ENCODE measurements at regions not wholly inside any gene's neighbourhood (a gene's known extent, or its start where the extent isn't known, plus 50 kb on each side); places are given as distances from the start of the nearest gene placed in this dataset.

GRCh38 chr6:130748041-130748440 is 79.2 kb upstream of the SMLR1 start:
- ChIA-PET POLR2A (no interaction called here), CTCF (no interaction called here)
- ATAC-seq (no peak), DNase-seq (no peak)
- Mint-ChIP-seq H3K36me3 (ENCODE audit: low read depth) (no peaks in the 10 kb centered on the region), H3K9me3 (ENCODE audit: low read depth) (peaks cover 4% of the 10 kb centered on the region), H3K4me3 (no peak overlapping the region), H3K27ac (no peak overlapping the region), H3K4me1 (no peaks in the 10 kb centered on the region), H3K27me3 (no peaks in the 10 kb centered on the region)
- intact Hi-C loops (cut with DNase I, micrococcal nuclease), result no loop called here

DNA sequence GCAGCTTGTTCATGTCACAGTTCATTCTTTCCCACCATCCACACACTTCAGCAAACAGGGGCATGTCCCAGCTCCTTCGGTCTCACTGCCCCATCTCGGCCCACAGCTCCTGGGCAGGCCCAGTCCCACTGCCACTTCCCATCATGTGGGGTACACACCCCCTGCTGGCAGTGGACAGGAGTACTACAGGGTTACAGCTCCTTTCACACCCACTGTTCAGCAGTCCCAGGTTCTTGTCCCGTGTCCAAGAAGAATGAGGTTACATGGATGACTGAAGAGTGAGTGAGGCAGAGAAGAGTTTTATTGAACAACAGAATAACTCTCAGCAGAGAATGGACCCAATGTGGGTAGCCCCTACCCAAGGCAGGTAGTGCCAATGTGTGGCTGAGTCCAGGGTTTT is 77.8 kb upstream of the SMLR1 start:
- H3K9me3 Mint-ChIP-seq (ENCODE audit: low read depth), result peaks cover 4% of the 10 kb centered on the region
- ATAC-seq, result no peak
- H3K4me3 Mint-ChIP-seq, result no peak overlapping the region
- ChIA-PET POLR2A (no interaction called here), CTCF (interaction anchor here (0.8 to 1.0 kb wide), 3 partner anchors 17 to 455 kb away, joined by 3 read pairs; no protein-coding TSS in a partner anchor)
- H3K4me1 Mint-ChIP-seq, result no peaks in the 10 kb centered on the region
- H3K27me3 Mint-ChIP-seq, result no peaks in the 10 kb centered on the region
- no peaks in the 10 kb centered on the region for H3K36me3 Mint-ChIP-seq (ENCODE audit: low read depth)
- no peak overlapping the region for H3K27ac Mint-ChIP-seq
- intact Hi-C loops (cut with DNase I, micrococcal nuclease), result no loop called here
- DNase-seq, result peak; percentile 8

- ATAC-seq (no peak), DNase-seq (no peak)
- Mint-ChIP-seq H3K4me3 (no peak overlapping the region), H3K4me1 (no peaks in the 10 kb centered on the region), H3K27ac (no peak overlapping the region), H3K9me3 (ENCODE audit: low read depth) (peaks cover 4% of the 10 kb centered on the region), H3K27me3 (no peaks in the 10 kb centered on the region), H3K36me3 (ENCODE audit: low read depth) (no peaks in the 10 kb centered on the region)
- CTCF ChIA-PET, result no interaction called here
- POLR2A ChIA-PET, result no interaction called here
- intact Hi-C loops (cut with DNase I, micrococcal nuclease), result no loop called here
Observed at GRCh38 chr6:130752267-130752666, 74.9 kb upstream of the SMLR1 start.

- H3K27me3 Mint-ChIP-seq, result no peaks in the 10 kb centered on the region
- intact Hi-C loops (cut with DNase I, micrococcal nuclease), result no loop called here
- ChIA-PET POLR2A (interaction anchor here (0.6 kb wide), 1 partner anchor 841 kb away, joined by 5 read pairs; no protein-coding TSS in a partner anchor), CTCF (interaction anchor here (0.7 to 1.9 kb wide), 2 partner anchors 13 to 461 kb away, joined by 3 to 6 read pairs; no protein-coding TSS in a partner anchor)
- peaks cover 5% of the 10 kb centered on the region for H3K4me1 Mint-ChIP-seq
- no peaks in the 10 kb centered on the region for H3K9me3 Mint-ChIP-seq (ENCODE audit: low read depth)
- H3K36me3 Mint-ChIP-seq (ENCODE audit: low read depth), result no peaks in the 10 kb centered on the region
- H3K27ac Mint-ChIP-seq, result no peak overlapping the region
- H3K4me3 Mint-ChIP-seq, result no peak overlapping the region
- no peak for ATAC-seq
- DNase-seq, result no peak
Observed at GRCh38 chr6:130754786-130755367, 72.3 kb upstream of the SMLR1 start.

GRCh38 chr6:130755368-130756034 is 71.7 kb upstream of the SMLR1 start:
- no peak for ATAC-seq
- Mint-ChIP-seq H3K9me3 (ENCODE audit: low read depth) (no peaks in the 10 kb centered on the region), H3K4me1 (peaks cover 5% of the 10 kb centered on the region), H3K27me3 (peaks cover 2% of the 10 kb centered on the region), H3K36me3 (ENCODE audit: low read depth) (no peaks in the 10 kb centered on the region), H3K4me3 (no peak overlapping the region), H3K27ac (no peak overlapping the region)
- DNase-seq, result no peak
- ChIA-PET CTCF (interaction anchor here (1.9 kb wide), 1 partner anchor 14 kb away, joined by 6 read pairs; no protein-coding TSS in a partner anchor), POLR2A (no interaction called here)
- intact Hi-C loops (cut with DNase I, micrococcal nuclease), result no loop called here

DNA sequence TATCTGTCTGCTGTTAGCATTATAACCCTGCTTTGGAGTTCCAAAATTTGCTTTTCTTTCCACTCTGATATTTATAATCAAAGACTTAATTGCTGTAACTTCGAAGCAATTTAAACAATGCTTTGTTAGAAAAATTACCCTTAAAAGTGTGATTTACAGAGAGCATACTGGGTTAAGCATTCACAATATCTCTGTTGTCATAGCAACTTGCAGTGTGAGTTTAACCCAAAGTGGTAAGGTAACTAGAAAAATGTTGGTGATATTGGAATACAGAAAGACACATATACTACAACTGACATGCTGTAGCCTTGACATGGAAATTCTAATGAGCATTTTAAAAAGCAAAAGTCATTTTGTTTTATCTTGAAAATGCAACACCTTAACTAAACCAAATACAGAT is 70.4 kb upstream of the SMLR1 start:
- Mint-ChIP-seq H3K4me3 (no peak overlapping the region), H3K27ac (no peak overlapping the region), H3K4me1 (peaks cover 5% of the 10 kb centered on the region), H3K27me3 (peaks cover 2% of the 10 kb centered on the region), H3K36me3 (ENCODE audit: low read depth) (no peaks in the 10 kb centered on the region), H3K9me3 (ENCODE audit: low read depth) (no peaks in the 10 kb centered on the region)
- POLR2A ChIA-PET, result no interaction called here
- DNase-seq, result no peak
- intact Hi-C loops (cut with DNase I, micrococcal nuclease), result no loop called here
- ATAC-seq, result no peak
- CTCF ChIA-PET, result interaction anchor here (0.8 kb wide), 1 partner anchor 435 kb away, joined by 3 read pairs; no protein-coding TSS in a partner anchor

DNA sequence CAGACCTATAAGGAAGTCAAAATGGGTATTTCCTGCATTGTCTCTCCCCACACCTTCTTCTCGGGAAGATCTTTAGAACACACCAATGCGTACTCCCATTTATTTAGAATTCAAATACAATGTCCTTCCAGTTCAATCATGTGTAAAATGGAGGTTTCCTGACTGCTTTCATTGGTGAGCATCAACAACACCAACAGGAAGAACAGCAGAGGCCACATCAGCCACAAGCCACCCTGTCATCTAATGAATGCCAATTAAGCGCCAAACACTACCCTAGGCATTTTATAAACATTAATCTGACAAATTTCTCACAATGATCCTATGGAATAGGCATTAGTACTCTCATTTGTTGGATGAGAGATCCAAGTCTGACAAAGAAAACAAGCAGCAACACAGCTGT is 68.4 kb upstream of the SMLR1 start:
- intact Hi-C loops (cut with DNase I, micrococcal nuclease), result loop anchor here in 1 of 2 experiments (2.0 kb wide), 1 partner anchor 436 kb away; no protein-coding TSS in a partner anchor
- Mint-ChIP-seq H3K27me3 (peaks cover 2% of the 10 kb centered on the region), H3K4me3 (no peak overlapping the region), H3K27ac (no peak overlapping the region), H3K9me3 (ENCODE audit: low read depth) (no peaks in the 10 kb centered on the region), H3K4me1 (peaks cover 5% of the 10 kb centered on the region), H3K36me3 (ENCODE audit: low read depth) (no peaks in the 10 kb centered on the region)
- DNase-seq (no peak), ATAC-seq (no peak)
- POLR2A ChIA-PET, result no interaction called here
- CTCF ChIA-PET, result interaction anchor here (0.7 kb wide), 1 partner anchor 61 kb away, joined by 3 read pairs; no protein-coding TSS in a partner anchor

GRCh38 chr6:130760006-130760405 is 67.2 kb upstream of the SMLR1 start:
- DNase-seq, result no peak
- intact Hi-C loops (cut with DNase I, micrococcal nuclease), result no loop called here
- Mint-ChIP-seq H3K36me3 (ENCODE audit: low read depth) (no peaks in the 10 kb centered on the region), H3K4me3 (no peak overlapping the region), H3K27ac (no peak overlapping the region), H3K9me3 (ENCODE audit: low read depth) (no peaks in the 10 kb centered on the region), H3K27me3 (peaks cover 2% of the 10 kb centered on the region), H3K4me1 (peaks cover 5% of the 10 kb centered on the region)
- ChIA-PET POLR2A (interaction anchor here (0.5 kb wide), 1 partner anchor 184 kb away, joined by 3 read pairs; no protein-coding TSS in a partner anchor), CTCF (interaction anchor here (0.8 kb wide), 1 partner anchor 62 kb away, joined by 3 read pairs; no protein-coding TSS in a partner anchor)
- no peak for ATAC-seq

DNA sequence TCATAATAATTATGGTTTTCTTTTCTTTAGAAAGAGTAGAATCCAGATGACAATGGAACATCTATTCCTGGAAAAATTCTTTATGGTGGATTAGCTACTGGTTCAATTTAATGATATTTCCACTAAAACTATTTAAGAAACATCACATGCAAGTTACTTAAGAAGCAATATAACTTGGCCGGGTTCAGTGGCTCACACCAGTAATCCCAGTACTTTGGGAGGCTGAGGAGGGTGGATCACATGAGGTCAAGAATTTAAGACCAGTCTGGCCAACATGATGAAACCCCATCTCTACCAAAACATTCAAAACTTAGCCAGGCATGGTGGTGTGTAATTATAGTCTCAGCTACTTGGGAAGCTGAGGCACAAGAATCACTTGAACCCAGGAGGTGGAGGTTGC is 65.9 kb upstream of the SMLR1 start:
- intact Hi-C loops (cut with DNase I, micrococcal nuclease), result no loop called here
- H3K9me3 Mint-ChIP-seq (ENCODE audit: low read depth), result no peaks in the 10 kb centered on the region
- CTCF ChIA-PET, result no interaction called here
- H3K4me3 Mint-ChIP-seq, result no peak overlapping the region
- DNase-seq (no peak), ATAC-seq (no peak)
- POLR2A ChIA-PET, result no interaction called here
- peaks cover 5% of the 10 kb centered on the region for H3K4me1 Mint-ChIP-seq
- peaks cover 2% of the 10 kb centered on the region for H3K27me3 Mint-ChIP-seq
- no peaks in the 10 kb centered on the region for H3K36me3 Mint-ChIP-seq (ENCODE audit: low read depth)
- H3K27ac Mint-ChIP-seq, result no peak overlapping the region

- no peaks in the 10 kb centered on the region for H3K9me3 Mint-ChIP-seq (ENCODE audit: low read depth)
- DNase-seq, result no peak
- no peak for ATAC-seq
- H3K27me3 Mint-ChIP-seq, result peaks cover 1% of the 10 kb centered on the region
- H3K36me3 Mint-ChIP-seq (ENCODE audit: low read depth), result no peaks in the 10 kb centered on the region
- ChIA-PET CTCF (interaction anchor here (0.6 kb wide), 1 partner anchor 1309 kb away, joined by 3 read pairs; no protein-coding TSS in a partner anchor), POLR2A (no interaction called here)
- H3K4me3 Mint-ChIP-seq, result no peak overlapping the region
- H3K27ac Mint-ChIP-seq, result no peak overlapping the region
- no peaks in the 10 kb centered on the region for H3K4me1 Mint-ChIP-seq
- intact Hi-C loops (cut with DNase I, micrococcal nuclease), result no loop called here
Observed at GRCh38 chr6:130765181-130765727, 62.0 kb upstream of the SMLR1 start.

GRCh38 chr6:130766239-130767144 is 60.7 kb upstream of the SMLR1 start:
- ATAC-seq (no peak), DNase-seq (no peak)
- CTCF ChIA-PET, result interaction anchor here (0.6 to 0.9 kb wide), 2 partner anchors 17 to 757 kb away, joined by 3 read pairs; no protein-coding TSS in a partner anchor
- Mint-ChIP-seq H3K27ac (no peak overlapping the region), H3K4me1 (no peaks in the 10 kb centered on the region), H3K27me3 (no peaks in the 10 kb centered on the region), H3K36me3 (ENCODE audit: low read depth) (no peaks in the 10 kb centered on the region), H3K4me3 (no peak overlapping the region), H3K9me3 (ENCODE audit: low read depth) (no peaks in the 10 kb centered on the region)
- POLR2A ChIA-PET, result no interaction called here
- intact Hi-C loops (cut with DNase I, micrococcal nuclease), result no loop called here
